WTC11 (cell line): ENCODE measurements at regions not wholly inside any gene's neighbourhood (a gene's known extent, or its start where the extent isn't known, plus 50 kb on each side); places are given as distances from the start of the nearest gene placed in this dataset.

ENCODE experiments used
- MXD4 ChIP-seq: fragments of 250-450 bp; sonication (Bioruptor Pico); IDR thresholded peaks from 2 replicates; pipeline ENCODE4 v1.8.0; 2021; ENCODE audit warnings: mild to moderate bottlenecking, moderate library complexity, borderline replicate concordance
- NFE2L1 ChIP-seq: sonication (generic); formaldehyde crosslinking; IDR thresholded peaks from 2 replicates; pipeline ENCODE4 v1.8.1; 2023; ENCODE audit warnings: missing genetic modification reagents
- TF ChIP-seq, protein P1 (sequence below): sonication (generic); formaldehyde crosslinking; IDR thresholded peaks from 2 replicates; pipeline ENCODE4 v1.8.1; 2022; ENCODE audit warnings: low read depth, mild to moderate bottlenecking, moderate library complexity, missing genetic modification reagents, borderline replicate concordance

DNA sequence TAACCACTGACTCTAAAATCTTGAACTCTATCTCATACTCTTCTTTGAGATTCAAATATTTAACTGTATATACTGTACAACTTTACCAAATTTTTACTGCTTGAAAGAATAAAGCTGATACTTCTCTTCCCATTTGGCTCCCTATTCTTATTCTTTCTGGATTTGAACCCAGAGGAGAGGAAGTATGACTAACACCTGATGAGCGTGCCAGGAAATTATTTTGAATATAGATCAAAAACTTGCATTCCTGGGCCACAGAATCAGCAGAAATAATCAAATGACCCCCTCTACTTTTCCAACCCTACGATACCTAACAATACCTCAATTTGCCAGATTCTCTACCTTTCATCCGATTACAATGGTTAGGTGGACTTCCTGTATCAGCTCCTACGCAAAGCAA, 285.8 kb downstream of the ISL1 start:
- TF ChIP-seq MXD4, result no peak
- no peak for TF ChIP-seq NFE2L1 (CRISPR knock-in tag)
- TF ChIP-seq, protein P1, sequence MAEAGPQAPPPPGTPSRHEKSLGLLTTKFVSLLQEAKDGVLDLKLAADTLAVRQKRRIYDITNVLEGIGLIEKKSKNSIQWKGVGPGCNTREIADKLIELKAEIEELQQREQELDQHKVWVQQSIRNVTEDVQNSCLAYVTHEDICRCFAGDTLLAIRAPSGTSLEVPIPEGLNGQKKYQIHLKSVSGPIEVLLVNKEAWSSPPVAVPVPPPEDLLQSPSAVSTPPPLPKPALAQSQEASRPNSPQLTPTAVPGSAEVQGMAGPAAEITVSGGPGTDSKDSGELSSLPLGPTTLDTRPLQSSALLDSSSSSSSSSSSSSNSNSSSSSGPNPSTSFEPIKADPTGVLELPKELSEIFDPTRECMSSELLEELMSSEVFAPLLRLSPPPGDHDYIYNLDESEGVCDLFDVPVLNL (CRISPR knock-in tag), result no peak
